HG03558 (cell line): ENCODE measurements at regions not wholly inside any gene's neighbourhood (a gene's known extent, or its start where the extent isn't known, plus 50 kb on each side); places are given as distances from the start of the nearest gene placed in this dataset.

Experiments
- ATAC-seq: cut with Tn5 transposase; IDR thresholded peaks from one replicate; pipeline ENCODE4 v1.9.1; 2021; ENCODE audit warnings: moderate number of reproducible peaks; ENCODE audit not compliant: unreplicated experiment; ENCODE audit errors: extremely low read depth

DNA sequence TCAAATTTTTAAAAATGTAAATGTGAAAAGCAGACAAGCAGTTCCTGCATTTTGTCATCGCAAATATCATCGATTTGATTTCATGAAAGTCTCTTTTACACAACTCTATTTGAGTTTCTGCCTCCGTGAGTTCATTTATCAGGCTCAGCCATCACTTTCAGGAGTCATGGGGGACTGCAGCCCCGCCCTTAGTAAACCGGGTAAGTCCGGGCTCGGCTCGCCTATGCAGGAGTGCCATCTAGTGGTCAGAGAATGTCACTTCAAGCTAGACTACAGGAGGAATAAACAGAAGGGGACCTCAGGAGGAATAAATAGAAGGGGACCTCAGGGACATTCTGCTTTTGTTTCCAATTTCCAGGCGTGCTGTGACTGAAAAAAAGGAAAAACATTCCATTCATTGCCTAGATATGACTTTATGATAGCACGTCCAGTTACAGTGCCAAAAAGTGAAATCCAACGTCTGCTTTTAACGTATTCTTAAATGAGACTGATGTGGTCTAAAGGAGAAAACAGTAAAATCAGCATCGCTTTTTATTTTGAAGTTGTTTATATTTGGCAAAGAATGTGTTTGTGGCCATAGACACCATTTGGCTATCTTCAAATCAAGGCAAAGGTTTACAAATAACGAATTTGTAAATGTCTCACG, 333.9 kb downstream of the HACE1 start:
- peak; percentile 95 for ATAC-seq

DNA sequence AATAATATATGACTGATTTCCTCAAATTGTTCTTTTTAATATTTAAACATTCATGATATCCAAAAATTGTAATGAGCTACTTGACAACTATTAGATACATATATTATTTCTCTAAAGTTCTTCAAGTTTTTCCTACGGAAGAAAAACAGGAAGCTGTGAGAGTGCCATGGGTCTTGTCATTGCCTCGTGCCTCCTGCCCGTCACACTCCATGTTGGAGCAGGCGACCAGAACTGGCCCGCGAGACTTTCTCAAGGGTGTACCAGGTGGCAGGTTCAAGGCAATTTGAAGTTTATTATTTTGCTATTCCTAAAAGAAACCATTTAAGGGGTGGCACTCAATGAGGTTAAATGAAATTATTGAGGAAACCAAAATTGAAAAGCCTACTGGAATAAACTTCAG, 337.2 kb downstream of the HACE1 start:
- no peak for ATAC-seq

DNA sequence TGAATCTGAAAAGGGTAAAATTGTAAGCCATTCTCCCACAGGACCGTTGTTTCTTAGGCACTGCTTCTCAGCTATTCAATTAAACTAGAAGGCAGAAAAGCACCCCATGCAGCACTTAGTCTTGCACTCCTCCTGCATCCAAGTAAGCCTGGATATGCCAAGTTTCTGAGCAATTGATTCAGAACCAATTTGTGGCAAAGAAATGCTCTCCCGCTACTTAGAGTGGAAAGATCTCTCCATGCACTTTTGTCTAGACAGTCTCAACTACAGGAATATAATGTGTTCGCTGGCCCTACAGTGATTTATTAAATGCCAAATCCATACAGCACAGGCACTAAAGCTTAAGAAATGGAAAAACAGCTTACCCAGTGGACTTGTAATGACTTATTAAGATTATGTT, 338.5 kb downstream of the HACE1 start:
- no peak for ATAC-seq

DNA sequence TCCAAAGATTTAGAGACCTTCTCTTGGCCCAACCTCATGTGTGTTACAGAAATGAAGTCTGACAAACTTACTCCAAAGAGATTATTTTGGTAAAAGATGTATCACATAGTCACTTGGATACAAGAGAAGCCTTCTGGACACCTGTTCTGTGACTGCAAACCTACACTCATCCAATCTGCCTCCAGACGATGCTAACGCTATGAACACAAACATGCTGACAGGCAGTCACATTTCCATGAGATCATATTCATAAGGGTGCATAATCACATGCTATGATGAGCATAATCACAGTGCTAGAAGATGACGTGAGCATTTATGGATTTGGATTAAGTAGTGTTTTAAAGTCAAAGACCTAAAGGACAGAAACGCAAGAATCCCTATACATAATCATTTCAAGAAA, 340.2 kb downstream of the HACE1 start:
- ATAC-seq = no peak

DNA sequence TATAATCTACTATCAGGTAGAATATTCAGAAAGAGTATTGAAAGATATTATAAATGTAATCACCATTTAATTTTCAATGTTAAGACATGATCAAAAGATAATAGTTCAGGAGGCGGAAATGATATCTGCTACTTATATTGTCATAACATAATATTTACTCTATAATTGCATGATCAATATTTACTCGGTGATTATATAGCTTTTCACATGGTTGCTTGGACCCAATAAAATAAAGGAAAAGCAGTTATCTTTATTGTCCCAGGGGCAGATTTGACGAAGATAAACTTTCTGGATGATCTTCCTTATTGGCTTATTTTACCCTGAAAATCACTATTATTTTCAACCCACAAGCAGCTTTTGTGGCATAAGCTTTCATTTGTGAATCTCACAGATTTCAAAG, 350.4 kb downstream of the HACE1 start:
- ATAC-seq = no peak

DNA sequence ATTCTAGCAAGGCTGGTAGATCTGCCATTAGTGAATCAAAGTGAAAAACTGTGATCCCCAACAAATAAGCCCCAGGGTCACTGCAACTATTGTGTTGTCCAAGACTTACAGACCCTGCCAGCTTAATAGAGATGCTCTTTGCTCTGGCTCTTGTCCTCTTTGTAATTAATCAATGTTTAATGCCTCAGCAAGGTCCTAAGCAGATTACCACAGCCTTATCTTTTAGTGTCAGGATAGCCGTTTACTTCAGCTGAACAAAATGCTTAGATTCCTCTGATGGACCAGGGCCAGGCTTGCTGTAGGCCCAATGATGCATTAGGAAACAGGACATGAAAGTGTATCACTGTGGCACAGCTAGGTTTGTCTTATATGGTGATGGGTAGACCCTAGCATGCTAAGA, 353.3 kb downstream of the HACE1 start:
- ATAC-seq = no peak

DNA sequence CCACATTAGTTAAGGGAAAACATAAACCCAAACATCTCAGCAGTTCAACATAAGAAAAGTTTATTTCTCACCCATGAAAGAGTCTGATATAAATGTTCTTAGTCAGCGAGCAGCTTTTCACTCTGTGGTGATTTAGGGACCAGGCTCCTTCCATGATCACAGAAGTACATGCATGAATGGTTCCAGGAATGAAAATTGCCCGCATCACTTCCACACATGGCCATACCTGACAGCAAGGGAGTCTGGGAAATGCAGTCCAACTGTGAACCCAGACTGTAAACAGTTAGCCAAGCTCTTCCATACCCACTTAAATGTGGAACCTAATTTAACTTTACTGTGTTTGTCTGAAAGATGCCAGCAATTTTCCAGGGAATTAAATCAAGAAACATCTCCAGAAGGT, 353.9 kb downstream of the HACE1 start:
- no peak for ATAC-seq

DNA sequence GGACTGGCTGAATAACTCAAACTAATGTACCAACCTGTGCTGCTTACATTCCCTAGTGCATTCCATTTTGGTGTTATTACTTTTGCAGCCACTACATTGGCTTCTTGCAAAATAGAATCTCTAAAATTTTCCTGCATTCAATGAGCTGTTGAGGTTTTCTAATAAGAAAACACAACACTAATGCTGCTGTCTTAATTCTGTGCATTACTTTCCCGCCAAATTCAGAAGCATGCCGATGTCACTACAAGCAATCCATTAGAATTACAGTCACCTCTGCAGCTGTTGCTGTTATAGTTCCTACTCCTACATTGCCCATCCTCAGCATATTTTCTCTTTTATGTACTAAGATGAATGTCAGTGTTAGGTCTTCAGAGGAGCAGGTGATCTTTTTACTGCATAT, 359.5 kb downstream of the HACE1 start:
- ATAC-seq = no peak

DNA sequence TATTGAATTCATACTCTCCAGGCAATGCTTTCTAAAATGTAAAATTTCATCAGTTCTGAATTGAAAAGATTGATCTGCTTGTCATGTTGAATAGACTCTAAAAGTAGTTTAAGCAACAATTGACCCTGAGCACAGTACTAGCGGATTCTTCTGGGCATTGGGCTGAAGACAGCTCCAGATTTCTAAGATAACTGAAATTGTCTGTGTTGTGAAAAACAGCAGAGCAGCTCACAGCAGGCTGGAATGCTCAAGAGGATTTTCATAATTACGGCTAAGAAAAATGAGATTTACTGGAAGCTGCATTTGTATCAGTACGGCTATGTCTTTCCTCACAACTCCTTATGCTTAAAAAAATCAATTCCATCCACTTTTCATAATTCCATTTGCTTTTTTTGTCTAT, 373.7 kb downstream of the HACE1 start:
- ATAC-seq = no peak

DNA sequence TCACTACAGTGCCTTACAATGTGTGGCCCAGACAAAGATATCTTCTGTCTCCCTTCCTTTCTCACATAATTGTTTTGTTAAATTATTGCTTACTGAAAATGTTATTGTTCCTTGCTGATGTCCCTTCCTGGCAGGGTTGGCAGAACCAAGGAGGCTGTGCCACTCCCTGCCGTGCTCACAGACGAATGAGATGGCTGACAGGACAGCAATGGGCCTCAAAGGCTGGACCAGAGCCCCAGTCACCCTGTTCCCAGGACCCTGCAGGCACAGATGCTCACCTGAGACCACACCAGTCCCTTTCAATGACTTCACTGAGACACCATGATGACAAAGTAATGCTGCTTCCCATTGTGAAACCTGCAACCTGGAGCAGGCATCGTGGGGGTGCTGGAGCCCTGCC, 375.1 kb downstream of the HACE1 start:
- no peak for ATAC-seq

DNA sequence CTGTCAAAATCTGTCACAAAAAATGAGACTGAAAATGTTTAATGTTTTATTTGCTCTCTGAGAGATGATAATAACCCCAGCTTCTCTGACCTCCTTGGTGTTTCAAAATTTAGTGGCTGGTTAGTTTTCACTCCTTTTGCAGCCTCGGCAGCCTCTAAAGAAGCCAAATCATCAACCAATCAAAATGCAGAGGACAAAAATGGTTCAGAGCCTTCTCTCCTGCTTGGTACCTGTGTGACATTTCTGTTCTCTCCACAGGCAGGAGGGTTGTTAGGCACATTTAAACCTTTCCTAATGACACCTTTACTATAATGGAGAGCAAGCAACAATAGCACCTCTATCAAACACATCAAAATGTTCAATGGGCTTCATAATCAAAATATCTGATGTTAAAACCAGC, 375.5 kb downstream of the HACE1 start:
- no peak for ATAC-seq

DNA sequence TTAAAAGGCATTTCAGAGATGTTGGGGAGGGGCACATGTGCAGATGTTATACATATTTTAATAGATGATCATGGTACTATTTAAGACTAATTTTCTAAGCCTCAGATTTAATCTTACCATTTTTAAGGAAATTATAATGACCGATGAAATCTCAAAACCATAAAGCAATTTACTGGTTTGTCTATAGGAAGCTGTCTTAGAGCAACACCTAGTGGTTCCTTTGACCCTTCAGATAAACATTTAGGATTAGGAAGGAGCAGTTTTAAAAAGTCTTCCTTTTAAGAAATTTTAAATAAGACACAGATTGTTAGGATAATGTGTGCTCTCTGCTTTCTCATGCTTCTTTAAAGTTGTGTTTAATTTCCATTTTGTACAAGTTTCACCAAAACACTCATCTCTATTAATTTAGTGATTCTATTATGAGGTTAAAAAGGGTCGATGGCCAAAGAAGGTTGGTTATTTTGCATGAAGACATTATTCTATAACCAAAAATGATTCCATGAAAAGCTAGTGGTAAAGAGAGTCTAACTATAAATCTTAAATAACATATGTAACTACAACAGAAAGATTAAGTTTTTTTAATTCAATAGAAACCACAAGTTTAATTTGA, 376.4 kb downstream of the HACE1 start:
- no peak for ATAC-seq

DNA sequence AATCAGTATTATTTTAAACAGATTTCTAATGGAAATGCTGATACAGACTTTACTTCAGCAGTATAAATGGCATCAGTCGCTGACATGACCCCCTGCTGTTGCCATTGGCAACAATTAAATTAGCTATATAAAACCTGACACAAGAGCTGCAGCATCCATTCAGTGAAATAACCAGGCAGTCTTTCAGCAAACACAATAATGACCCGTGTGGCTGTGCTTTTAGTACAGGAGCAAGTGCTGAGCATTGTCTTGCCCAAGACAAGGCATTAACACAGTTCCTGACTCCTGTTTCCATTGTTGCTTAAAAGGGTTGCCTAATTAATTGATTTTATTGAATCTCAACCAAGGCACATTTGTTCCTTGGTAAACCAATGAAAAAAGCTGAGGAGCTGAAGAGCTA, 382.1 kb downstream of the HACE1 start:
- ATAC-seq = no peak

DNA sequence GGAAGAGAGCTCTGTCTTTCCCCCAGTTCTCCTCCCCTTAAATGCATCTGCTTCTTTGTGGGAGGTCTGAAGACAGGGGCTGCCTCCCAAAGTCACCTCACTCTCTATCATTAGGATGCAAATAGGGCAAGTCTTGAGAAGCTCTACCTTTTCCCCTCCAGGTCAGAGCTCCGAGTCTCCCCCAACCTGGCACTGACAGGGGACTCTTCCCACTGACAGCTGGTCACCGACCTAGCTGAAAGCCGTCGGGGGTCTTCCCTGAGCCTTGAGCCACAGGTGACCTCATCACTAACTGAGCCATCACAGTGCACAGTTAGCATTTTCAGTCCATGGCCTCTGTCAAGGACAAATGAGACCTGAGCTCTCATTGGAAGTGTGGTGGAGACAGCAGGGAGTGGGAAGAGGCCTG, 386.7 kb downstream of the HACE1 start:
- ATAC-seq = no peak

DNA sequence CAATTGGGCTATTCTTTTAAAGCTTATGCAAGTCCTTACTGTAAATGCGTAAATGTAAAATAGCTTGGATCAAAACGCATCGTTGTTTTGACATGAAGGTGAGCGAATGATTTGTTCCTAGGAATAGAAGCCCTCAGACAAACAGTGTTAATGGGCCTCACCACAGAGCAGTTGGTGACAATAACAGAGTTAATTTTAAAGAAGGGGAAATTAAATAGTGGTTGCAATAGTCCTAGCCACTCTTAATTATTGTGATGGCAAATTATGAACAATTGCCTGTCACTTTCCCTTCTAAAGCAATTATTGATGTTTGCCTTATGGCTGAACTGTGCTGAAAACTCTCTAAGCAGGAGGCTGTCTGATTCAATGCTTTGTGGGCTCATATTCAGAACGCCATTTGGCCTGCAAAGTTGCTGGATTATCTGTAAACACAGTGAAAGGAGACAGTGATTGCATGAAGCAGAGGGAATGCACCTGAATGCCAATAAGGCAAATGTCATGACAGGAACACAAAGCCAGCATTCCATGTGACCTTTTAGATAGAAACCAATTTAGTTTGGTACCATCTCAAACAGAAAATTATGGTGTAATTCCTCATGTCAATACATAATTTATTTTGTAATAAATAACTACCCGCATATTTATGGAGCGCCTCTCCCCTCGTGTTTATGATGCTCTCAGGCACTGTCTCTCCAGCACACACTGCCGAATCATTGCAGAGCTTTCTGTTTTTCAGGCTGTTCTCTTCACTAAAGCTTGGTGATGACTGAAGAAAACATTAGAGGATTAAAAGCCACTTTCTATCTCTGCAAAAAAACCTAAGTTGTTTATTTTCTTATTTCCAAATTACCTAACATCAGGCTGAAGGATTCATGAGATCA, 387.5 kb downstream of the HACE1 start:
- ATAC-seq = no peak

DNA sequence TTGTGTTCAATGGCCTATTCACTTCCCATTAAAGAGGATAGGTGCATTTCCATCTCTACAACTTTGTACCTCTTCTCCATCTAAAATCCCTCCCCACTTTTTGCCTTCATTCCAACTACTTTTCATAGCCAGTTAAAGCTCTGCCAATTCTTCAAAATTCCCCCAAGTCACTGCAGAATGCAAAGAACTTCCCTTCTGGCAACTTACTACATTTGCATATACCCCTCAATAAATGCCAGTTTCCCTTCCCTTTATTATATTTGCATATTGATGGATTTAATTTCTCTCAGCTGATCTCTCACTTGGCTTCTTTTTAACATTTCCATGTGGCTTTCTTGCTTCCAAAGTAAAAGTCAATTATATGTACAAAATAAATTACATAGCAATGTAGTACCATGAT, 393.4 kb downstream of the HACE1 start:
- no peak for ATAC-seq

DNA sequence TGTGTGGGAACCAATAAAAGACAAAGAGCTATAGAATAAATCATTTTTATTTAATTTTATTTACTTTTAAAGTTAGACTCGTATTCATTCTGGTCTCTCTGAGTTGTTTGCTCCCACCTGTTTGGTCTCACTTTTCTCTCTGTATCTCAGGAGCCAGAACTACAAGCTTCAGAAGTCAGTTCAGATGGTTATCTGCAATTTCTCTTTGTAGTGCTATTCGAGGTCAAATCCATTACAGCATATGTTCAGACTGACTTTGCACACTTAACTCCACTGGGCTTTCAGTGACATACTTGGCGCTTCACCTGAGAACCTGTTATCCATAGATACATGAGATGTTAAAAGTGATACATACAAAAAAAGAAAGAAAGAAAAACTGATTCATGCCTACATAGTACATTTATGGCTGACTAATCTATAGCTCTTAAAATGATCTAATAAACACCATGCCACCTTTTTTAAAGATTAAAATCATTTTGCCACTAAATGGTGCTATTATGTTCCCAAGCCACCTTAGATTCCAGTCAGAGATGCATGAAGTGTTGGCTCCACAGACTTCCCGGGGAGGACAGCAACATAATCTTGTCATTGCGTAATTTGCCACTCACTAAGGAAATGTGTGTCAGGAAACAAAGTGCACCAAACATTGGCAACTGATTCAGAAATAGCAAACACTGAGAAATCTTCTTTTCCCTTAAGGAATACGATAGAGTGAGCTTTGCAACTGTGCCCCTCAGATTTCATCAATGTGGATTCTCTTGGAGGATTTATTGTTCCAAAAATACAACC, 396.7 kb downstream of the HACE1 start:
- ATAC-seq = no peak

DNA sequence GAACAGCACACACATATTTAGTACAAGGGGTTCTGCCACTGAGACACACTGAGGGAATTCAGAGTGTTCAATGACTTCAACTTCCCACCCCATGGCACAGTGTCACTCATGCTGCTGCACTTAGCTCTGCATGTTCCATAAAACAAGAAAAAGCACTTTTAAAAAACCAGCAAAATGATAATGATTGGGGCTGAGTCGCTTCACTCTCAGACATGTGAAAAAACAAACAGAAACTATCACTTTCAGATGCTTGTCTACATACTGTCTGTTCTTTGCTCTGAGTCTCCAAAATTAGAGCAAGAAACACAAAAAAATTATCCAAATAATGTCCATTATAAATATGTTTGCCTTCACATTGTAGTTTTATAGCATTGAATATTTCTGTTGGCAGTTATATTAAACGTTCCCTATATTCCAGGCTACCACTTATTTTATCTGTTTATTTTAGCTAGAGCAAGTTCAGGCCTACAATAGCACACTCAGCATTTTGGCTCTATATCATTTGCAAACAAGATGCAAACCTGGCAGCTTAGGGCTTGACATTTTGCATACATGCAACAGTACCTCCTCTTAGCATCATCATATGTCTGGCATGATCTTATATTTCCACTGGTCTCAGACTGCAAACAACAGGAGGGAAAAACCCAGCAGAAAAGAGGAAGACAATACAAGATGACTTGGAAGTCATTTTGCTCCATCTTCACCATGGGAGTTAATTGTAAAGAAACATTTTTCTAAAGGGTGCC, 398.8 kb downstream of the HACE1 start:
- no peak for ATAC-seq

DNA sequence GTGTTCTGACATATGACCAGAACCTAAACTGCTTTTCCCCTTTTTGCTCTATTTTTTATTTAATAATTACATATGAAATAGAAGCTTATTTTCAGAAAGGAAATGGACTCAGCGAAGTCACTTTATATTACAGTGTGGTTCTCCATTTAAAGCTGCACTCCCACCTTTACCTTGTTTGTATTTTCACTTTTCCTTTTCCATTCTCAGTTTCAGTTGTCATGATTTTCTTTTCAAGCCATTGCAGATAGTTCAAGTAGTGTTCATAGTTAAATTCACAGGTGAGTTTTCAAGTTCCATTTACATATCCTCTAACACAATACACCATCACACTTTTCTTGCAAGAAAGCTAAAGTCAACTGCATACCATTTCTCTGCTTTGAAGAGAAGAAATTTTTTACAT, 400.2 kb downstream of the HACE1 start:
- no peak for ATAC-seq

DNA sequence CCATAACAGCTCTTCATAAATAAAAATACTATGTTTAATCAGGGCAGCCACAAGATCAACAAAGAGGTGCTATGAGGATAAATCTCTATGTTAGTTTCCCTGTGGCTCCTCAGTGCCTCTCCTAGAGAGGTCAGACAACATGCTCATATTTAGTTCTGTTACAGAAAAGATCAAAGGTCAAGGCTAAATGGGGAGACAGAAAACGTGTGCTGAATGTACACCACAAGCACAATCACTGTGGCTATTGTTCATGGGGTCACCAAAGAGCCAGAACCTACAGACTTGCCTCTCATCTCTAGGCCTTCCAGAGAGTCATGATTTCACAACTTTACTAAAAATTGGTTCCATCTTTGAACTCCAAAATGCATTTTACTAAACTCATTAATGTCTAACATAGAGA, 409.8 kb downstream of the HACE1 start:
- no peak for ATAC-seq
